Breast epithelium (tissue), 4 donors: ENCODE measurements at regions not wholly inside any gene's neighbourhood (a gene's known extent, or its start where the extent isn't known, plus 50 kb on each side); places are given as distances from the start of the nearest gene placed in this dataset.

Experiments used
- DNase-seq, 2 donors: peaks; one replicate each; pipeline ENCODE4 v3.0.0-alpha.2; 2019; ENCODE audit warnings: low spot score in 2 of 2
- H3K27ac ChIP-seq, 2 donors: fragments of 200-600 bp; sonication (generic) in 1 of 2; one replicate each; pipeline ENCODE4 v1.5.1; 2016 to 2019; ENCODE audit warnings: mild to moderate bottlenecking in 1 of 2
- H3K27me3 ChIP-seq, 2 donors: fragments of 200-600 bp; sonication (generic) in 1 of 2; one replicate each; pipeline versions ENCODE4 v1.5.1 to v1.6.0; 2017 to 2019; ENCODE audit warnings: control low read depth in 1 of 2, mild to moderate bottlenecking in 1 of 2
- H3K36me3 ChIP-seq: fragments of 200-600 bp; one replicate; pipeline ENCODE4 v1.5.1; 2019
- H3K4me1 ChIP-seq, 2 donors: fragments of 200-600 bp; sonication (generic); one replicate each; pipeline ENCODE4 v1.5.1; 2016 to 2019; ENCODE audit warnings: control low read depth in 1 of 2
- H3K4me3 ChIP-seq, 3 donors: fragments of 200-600 bp; sonication (generic); 1 replicate in 2 of 3; 2 replicates in 1 of 3; pipeline ENCODE4 v1.5.1; 2016 to 2019; ENCODE audit warnings: mild to moderate bottlenecking in 3 of 3, moderate library complexity in 2 of 3
- H3K9me3 ChIP-seq, 2 donors: fragments of 200-600 bp; sonication (generic) in 1 of 2; one replicate each; pipeline ENCODE4 v1.5.1; 2016 to 2019; ENCODE audit warnings: control low read depth in 1 of 2
- POLR2A ChIP-seq: fragments of 450-650 bp; IDR thresholded peaks from one replicate; pipeline ENCODE4 v1.6.1; 2016; ENCODE audit warnings: antibody characterized with exemption, mild to moderate bottlenecking, moderate library complexity
- POLR2AphosphoS5 ChIP-seq, 3 donors: sonication (generic); formaldehyde crosslinking; IDR thresholded peaks; one replicate each; pipeline ENCODE4 v1.6.1; 2017; ENCODE audit warnings: antibody characterized with exemption in 3 of 3
- intact Hi-C: fragments of 100-400 bp; cut with DNase I; formaldehyde crosslinking; loops from one replicate; pipeline ENCODE4 v1.15.1; 2023; ENCODE audit warnings: low total_unique reads
- TF ChIP-seq, protein P1 (sequence below), 3 donors: fragments of 450-650 bp; IDR thresholded peaks; one replicate each; pipeline ENCODE4 v1.5.1; 2016 to 2017; ENCODE audit warnings: antibody characterized with exemption in 3 of 3, mild to moderate bottlenecking in 3 of 3, moderate library complexity in 3 of 3

DNA sequence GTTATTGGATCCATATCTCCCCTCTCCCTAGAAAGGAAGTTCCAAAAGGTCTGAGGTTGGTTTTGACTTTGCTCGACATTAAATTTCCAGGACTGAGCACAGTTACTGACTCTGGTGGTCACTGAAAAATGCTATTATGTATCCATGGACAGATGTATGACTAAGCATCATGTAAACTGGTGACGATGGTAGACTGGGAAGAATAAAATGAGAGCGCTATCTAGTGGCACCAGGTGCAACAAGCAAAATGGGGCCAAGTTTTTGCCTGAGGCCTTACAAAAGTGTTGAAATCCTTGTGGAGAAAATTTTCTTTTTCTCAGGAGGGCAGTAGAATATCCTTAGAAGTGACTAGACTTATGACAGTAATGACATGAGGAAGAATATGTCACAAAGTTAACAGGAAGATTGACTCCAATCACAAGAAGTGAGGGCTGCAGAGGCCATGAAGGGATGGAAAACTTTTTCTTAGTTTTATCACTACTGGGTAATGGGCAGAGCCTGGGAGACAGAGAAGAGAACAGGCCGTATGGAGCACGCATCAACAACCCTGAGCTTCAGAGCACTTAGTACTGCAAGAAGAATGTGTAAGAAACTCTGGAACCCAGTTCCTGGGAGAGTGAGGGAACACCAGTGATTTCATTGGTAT, 88.9 kb upstream of the ELOVL5 start:
- Histone ChIP-seq H3K4me3 (no peak overlapping the region), H3K27ac (no peak overlapping the region), H3K27me3 (no peaks in the 10 kb centered on the region), H3K4me1 (peaks cover 0 to 14% of the 10 kb centered on the region in 2 donors), H3K36me3 (no peaks in the 10 kb centered on the region), H3K9me3 (no peaks in the 10 kb centered on the region)
- intact Hi-C loops: loop anchor here (2.0 kb wide), 1 partner anchor 17 kb away; no protein-coding TSS in a partner anchor
- no peak for DNase-seq
- TF ChIP-seq, protein P1, sequence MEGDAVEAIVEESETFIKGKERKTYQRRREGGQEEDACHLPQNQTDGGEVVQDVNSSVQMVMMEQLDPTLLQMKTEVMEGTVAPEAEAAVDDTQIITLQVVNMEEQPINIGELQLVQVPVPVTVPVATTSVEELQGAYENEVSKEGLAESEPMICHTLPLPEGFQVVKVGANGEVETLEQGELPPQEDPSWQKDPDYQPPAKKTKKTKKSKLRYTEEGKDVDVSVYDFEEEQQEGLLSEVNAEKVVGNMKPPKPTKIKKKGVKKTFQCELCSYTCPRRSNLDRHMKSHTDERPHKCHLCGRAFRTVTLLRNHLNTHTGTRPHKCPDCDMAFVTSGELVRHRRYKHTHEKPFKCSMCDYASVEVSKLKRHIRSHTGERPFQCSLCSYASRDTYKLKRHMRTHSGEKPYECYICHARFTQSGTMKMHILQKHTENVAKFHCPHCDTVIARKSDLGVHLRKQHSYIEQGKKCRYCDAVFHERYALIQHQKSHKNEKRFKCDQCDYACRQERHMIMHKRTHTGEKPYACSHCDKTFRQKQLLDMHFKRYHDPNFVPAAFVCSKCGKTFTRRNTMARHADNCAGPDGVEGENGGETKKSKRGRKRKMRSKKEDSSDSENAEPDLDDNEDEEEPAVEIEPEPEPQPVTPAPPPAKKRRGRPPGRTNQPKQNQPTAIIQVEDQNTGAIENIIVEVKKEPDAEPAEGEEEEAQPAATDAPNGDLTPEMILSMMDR (IDR thresholded peaks at IDR 0.05): peak in 2 of 3 donors; percentile 39 to 46
- no peak for TF ChIP-seq POLR2A
- TF ChIP-seq POLR2AphosphoS5 (IDR thresholded peaks at IDR 0.05): peak in 1 of 3 donors; percentile 43

DNA sequence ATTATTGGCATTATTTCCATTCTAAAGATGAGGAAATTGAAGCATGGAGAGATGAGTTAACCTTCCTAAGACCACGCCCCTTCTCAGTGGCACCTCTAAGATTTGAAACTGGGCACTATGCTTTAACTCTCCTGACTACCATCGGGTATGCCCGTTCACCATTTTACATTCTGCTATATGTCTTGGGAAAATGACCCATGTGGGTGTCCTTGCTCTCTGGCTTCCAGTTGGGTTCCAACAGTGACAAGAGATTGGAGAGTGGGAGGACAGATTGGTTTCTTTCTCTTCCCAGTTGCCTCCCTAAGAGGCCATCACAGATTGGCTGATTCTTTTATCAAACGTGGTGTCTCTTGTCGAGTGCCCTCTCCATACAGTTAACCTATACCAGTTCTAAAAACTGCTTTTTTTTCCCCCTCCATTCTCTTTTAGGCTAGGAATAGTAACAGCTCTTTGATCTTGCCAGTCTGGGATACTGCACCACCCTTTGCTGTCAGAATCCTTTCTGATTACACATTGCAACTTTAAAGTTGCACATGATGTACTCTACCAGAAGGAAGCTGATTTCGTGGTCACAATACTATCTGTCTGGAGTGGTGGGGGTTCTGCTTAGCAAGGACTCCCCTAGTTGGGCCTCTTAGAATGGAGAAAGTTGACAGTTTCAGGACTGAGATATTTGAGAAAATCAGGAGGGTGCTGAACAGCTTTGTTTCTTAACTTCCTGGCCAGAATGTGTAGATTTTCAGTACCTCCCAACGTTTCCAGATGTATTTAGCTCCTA, 88.0 kb upstream of the ELOVL5 start:
- no peaks in the 10 kb centered on the region for H3K27me3 ChIP-seq
- intact Hi-C loops: no loop called here
- no peaks in the 10 kb centered on the region for H3K9me3 ChIP-seq
- TF ChIP-seq, protein P1 (IDR thresholded peaks at IDR 0.05): no peak
- TF ChIP-seq POLR2AphosphoS5 (IDR thresholded peaks at IDR 0.05) (no peak), POLR2A (no peak)
- no peak for DNase-seq
- H3K27ac ChIP-seq: no peak overlapping the region
- H3K36me3 ChIP-seq: no peaks in the 10 kb centered on the region
- peaks cover 0 to 14% of the 10 kb centered on the region in 2 donors for H3K4me1 ChIP-seq
- H3K4me3 ChIP-seq: no peak overlapping the region

DNA sequence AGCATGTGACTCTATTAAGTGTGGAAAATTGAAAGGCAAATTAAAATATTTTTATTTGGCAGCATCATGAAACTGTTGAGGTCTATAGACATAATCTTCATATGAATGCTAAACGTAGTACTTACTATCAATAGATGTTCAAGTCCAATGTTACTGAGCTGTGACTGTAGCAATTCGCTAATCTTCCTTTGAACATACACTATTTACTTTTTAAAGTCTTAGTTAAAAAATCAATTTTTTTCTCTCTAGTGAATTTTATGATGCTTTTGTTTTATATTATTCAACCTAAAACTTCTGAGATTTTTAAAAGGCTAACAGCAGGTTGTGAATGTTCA, 85.2 kb upstream of the ELOVL5 start:
- intact Hi-C loops: no loop called here
- H3K4me1 ChIP-seq: no peaks in the 10 kb centered on the region
- H3K27ac ChIP-seq: peak overlapping the region in 1 of 2 donors; percentile 26
- H3K9me3 ChIP-seq: no peaks in the 10 kb centered on the region
- DNase-seq: no peak
- H3K27me3 ChIP-seq: no peaks in the 10 kb centered on the region
- no peak overlapping the region for H3K4me3 ChIP-seq
- TF ChIP-seq POLR2A: no peak
- no peak for TF ChIP-seq POLR2AphosphoS5 (IDR thresholded peaks at IDR 0.05)
- TF ChIP-seq, protein P1 (IDR thresholded peaks at IDR 0.05): no peak
- H3K36me3 ChIP-seq: no peaks in the 10 kb centered on the region

DNA sequence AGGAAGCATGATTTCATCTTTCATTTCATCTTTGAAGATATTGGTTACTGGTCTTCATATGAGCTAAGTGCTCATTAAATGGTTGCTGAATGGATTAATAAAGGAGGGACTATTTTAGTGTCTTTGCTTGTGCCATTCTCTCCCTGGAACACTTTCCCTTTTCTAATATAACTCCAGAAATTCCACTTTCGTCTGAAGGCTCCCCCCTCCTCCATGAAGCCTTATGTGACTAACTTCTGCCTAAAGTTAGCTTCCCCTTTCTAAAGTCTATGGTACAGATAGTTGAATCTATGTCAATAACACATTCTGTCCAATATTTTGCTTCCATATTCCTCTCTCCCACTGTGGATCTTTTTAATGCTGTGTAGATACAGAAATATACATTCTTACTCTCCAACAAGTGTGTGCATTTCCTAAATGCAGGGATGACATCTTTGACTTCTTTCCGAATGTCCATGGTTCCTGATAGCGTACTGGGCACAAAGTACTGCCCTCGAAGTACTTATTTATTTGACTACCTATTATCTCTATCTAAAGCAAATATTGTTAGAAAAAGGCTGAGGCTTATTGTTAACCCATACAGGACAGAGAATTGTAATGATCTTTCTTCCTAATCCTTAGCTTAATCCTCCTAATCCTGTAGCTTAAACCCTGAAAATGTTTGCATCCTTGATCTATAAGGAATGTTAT, 84.7 kb upstream of the ELOVL5 start:
- Histone ChIP-seq H3K27me3 (no peaks in the 10 kb centered on the region), H3K4me3 (no peak overlapping the region), H3K36me3 (no peaks in the 10 kb centered on the region), H3K27ac (peak overlapping the region; percentile 26 to 41), H3K9me3 (no peaks in the 10 kb centered on the region), H3K4me1 (no peaks in the 10 kb centered on the region)
- intact Hi-C loops: no loop called here
- TF ChIP-seq POLR2A (no peak), POLR2AphosphoS5 (IDR thresholded peaks at IDR 0.05) (no peak)
- TF ChIP-seq, protein P1 (IDR thresholded peaks at IDR 0.05): no peak
- DNase-seq: no peak
